Myocyte (in vitro differentiated cells): ENCODE measurements at regions not wholly inside any gene's neighbourhood (a gene's known extent, or its start where the extent isn't known, plus 50 kb on each side); places are given as distances from the start of the nearest gene placed in this dataset.
"Not testable (repeated sequence)": the region's sequence is repeated elsewhere in the genome, so short reads cannot be mapped to it uniquely, and the experiment has no call there.

Experiments
- DNase-seq: peaks from one replicate; pipeline ENCODE4 v3.0.0-alpha.2; 2012; ENCODE audit warnings: low read depth

DNA sequence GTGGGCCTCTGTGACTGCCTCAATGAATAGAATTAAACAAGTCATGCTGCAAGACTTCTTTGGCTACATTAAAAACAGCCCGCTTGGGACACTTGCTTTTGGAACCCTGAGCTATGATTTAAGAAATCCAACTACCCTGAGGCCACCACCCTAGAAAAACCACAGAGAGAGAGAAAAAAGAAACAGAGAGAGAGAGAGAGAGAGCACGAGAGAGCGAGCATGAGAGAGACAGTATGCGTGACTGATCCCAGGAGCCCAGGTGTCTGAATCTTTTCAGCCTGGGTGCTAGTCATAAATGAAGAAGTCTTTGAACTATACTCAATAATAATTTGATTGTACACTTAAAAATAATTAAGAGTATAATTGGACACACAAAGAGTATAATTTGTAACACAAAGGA is 123.1 kb upstream of the FREM1 start:
- no peak for DNase-seq

- DNase-seq = no peak
Observed at GRCh38 chr9:15032860-15033259, 122.6 kb upstream of the FREM1 start.

GRCh38 chr9:15021146-15021545 is 110.9 kb upstream of the FREM1 start:
- DNase-seq = no peak

GRCh38 chr9:15018096-15018637 is 107.9 kb upstream of the FREM1 start:
- no peak for DNase-seq

GRCh38 chr9:15010581-15010980 is 100.4 kb upstream of the FREM1 start:
- DNase-seq = no peak

GRCh38 chr9:15007698-15008097 is 97.5 kb upstream of the FREM1 start:
- DNase-seq = no peak

GRCh38 chr9:14994738-14995137 is 84.5 kb upstream of the FREM1 start:
- DNase-seq = no peak

DNA sequence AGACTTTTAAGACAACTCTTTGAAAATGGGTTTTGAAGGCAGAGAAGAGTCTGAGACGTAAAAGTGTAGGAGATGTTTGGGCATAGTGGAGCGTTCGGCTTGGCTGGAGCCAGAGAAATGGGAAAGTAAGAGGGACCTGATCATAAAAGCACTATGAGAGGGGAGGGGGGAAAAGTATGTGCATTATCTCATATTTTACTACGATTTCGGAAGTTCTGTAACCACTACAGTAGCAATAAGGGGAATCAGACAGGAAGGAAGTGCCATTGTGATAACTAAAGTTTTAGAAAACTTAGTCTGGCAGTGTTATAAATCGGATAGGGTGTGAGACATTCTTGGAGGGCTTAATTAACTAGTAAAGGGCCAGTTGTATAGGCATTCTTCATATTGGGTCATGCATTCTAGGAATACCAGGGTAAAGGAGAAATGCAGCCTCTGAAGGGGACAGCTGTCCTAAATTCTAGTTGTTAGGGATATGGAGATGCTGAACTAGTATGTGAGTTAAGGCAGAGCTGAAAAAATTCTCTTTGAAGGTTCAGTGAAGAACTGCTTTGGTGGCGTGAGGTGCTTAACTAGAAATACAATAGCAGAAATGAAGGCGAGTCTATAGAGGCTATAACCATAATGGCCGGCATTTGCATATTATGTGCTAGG is 83.8 kb upstream of the FREM1 start:
- no peak for DNase-seq

DNA sequence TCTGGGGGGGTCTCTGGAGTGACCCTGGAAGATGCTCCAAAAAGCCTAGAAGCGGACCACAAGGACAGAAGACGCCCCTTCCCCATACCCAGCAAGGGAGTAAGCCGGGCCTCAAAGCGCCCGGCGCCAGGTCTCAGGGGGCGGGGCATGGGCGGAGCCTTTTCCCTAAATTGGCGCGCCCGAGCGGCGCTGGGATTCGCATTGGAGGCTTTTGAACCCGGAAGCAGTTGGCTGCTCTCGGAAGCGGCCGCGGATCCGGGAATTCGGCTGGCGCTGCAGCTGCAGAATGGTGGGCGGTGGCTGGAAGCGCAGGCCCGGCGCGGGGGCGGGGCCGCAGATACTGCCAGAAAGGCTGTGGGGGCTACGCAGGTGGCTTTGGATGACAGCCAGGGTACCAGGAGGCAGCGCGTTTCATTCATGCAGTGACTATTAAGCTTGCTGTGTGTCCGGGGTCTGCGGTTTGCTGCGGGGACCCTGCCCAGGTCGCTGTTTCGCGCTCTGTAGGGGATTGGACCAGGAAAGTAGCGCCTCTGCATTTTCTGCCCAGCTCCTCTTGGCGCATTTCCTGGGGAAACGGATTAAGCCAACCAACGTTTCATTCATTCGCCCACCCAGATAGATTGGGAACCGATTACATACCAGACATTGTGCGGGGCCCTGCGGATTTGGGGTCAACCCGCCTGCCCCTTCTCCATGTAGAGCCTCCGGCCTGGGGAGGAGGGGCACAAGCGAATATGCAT is 83.0 kb upstream of the FREM1 start:
- DNase-seq = peak; percentile 1

DNA sequence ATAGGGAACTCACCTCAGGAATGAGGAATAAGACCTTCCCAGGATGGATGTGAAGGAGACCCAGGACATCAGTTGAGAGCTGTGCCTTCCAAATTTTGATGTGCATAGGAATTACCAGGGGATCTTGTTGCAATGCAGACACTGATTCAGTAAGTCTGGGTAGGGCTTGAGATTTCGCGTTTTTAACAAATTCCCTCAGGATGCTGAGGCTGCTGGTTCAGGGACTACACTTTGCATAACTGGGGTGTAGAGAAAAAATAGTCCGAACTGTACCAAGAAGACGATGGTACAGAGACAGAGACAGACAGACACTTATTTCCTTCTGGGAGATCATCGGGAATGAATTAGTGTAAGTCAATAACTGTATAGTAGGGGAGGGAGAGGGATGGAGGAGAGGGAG is 82.3 kb upstream of the FREM1 start:
- DNase-seq = no peak

DNA sequence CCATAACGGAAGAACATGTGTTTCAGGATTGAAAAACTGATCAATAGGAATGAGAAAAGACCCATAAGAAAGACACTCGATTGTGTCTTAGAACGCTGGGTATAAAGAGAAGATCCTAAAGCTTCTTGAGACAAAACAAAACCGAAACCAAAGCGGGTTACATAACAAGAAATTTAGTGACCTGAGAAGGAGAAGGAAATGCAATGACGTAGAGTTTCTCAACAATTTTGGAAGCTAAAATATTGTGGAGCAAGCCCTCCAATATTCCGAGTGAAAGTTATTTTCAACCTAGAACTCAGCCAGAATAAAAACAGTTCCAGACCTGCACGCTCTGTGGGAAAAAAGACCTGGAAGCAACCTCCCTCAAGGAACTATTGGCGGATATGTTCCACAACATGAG is 81.9 kb upstream of the FREM1 start:
- DNase-seq = no peak

GRCh38 chr9:14990647-14991046 is 80.4 kb upstream of the FREM1 start:
- DNase-seq = not testable (repeated sequence)

- DNase-seq = peak; percentile 6
Observed at GRCh38 chr9:14989811-14990210, 79.6 kb upstream of the FREM1 start.

DNA sequence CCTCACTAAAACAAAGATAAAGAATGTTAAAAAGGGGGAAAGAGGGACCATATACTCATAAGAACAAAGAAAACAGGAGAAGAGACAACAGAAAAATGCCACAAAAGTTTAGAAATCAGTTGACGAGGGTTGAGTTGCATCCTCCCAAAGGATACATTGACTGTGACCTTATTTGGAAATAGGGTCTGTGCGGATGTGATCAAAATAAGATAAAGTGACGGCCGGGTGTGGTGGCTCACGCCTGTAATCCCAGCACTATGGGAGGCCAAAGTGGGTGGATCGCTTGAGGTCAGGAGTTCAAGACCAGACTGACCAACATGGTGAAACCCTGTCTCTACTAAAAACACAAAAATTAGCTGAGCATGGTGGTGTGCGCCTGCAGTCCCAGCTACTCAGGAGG is 79.1 kb upstream of the FREM1 start:
- not testable (repeated sequence) for DNase-seq

GRCh38 chr9:14987858-14988257 is 77.6 kb upstream of the FREM1 start:
- DNase-seq = no peak

DNA sequence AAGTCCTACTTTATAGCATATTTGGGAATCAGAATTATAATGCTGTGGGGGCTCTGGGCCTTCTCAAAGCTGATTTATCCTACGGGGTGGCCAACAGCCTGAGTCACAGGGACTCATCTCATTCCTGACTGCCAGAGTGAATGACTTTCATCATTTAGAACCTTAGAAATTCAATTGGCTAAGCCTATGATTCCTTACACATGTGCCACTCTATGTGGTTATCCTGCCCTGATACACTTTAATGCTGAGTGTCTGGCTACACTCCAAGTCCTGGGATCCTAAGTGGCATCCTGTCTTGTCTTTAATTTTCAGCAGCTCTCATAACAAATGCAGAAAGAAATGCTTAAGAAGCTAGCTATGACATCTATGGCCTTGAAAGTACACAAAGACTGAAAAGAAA is 75.2 kb upstream of the FREM1 start:
- no peak for DNase-seq

DNA sequence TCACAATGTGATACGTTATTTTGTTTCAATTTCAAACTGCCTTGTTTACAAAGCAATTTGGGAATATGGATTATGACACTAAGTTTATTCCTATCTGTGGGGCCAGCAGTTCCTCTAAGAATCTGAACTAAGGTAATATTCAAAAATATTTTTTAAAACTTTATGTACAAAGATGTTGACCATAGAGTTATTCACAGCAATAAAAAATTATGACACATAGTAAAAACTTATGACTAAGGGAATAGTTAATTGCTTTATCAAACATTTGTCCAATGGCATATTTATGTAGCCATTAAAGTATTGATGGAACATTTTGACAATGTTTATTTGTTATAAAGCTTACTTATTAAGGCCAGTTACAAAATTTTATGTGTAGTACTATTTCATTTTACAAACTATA is 73.4 kb upstream of the FREM1 start:
- DNase-seq = no peak

- no peak for DNase-seq
Observed at GRCh38 chr9:14981291-14981950, 71.2 kb upstream of the FREM1 start.

DNA sequence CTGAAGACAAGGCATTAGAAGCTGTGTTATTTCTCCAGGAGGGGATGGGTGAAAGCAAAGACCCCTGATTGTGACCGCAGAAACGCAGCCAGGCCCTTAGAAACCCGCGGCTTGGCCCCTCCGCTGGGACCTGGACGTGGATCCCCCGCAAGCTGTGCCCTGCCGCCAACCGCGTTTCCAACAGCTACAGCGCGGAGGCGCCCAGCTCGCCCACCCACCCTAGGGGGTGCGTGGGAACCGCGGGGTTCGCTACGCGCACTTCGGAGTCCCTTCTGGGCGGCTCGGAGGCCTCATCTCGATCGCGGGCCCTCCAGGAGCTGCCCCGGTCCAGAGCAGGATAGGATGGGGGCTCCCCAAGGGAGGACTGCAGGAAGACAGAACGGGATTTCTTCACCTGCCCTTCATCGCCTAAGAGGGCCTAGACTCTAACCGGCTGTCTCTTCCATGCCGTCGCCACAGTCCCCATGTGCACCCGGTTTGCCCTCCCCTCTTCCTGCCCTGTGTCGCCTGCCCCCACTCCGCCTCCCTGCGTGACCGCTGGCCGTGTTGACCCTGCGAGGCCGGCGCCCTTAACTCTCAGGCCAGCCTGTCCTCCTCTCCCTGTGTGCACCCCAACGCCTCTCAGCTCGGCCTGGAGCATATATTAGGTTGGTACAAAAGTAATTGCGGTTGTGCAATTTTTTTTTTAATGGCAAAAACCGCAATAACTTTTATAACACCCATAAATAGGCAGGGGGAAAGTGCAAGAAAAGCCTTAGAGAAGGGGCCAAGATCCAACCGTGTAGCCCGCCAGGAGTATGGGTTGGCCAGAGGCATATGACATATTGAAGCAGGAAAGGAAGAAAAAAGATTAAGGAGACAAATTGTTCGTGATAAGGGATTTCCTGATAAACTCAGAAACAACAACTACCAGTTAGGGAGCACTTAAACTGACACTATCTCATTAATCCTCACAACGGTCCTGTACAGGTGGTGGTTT is 68.1 kb upstream of the FREM1 start:
- no peak for DNase-seq

DNA sequence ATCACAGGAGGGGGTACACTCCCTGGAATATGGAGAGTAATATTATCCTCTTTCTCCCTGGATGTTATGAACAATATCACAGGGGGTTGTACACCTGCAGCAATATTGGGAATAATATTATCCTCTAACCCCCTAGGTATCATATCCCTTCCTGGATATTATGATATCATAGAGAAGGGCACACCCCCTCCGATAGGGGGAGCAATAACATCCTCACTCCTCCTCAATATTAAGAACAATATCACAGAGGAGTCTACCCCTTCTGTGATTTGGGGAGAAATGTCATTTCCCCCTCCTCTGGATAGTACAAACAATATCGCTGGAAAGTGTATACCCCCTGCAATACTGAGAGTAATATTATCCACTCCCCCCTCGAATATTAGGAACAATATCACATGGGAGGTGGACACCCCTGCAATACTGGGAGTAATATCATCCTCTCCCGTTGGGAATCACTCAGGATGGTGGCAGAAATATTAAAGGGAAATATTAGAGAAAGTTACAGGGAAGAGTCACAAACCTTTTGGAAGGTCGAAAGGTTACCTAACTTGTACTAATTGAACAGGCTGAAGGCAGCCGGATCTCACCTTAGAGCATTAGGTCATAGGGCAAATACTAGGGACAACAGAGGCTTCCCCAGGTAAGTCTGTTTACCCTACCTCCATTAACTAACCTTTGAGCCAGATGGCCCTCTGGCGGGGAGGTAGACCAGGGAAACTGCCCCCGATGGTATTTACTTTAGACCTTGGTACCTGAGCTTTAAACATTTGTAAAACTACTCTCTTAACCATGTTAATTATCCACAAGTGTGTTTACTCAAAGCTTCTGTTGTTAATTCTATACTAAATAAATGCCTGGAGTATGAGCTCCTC is 57.5 kb upstream of the FREM1 start:
- no peak for DNase-seq
